ENCODE measurements at regions not wholly inside any gene's neighbourhood (a gene's known extent, or its start where the extent isn't known, plus 50 kb on each side); places are given as distances from the start of the nearest gene placed in this dataset.

DNA sequence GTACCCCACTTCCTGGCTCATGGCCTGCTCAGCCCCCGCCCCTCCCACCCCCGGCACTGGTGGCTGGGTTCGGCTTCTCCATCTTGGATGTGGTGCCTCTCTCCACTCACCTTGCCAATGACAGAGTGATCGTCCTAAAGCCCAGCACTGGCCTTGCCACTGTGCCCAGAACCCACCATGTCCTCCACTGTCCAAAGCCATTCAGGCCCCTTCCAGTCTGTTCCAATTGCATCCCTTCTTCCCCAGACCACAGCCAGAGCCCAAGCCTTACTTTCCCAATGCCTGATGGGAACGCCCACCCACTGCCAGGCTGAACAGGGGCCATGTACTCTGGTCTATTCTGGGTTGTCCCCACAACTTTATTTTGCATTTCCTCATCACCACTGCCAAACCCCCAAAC, 625.8 kb upstream of the B3GAT1 start (continued):
- TF ChIP-seq, protein P1, sequence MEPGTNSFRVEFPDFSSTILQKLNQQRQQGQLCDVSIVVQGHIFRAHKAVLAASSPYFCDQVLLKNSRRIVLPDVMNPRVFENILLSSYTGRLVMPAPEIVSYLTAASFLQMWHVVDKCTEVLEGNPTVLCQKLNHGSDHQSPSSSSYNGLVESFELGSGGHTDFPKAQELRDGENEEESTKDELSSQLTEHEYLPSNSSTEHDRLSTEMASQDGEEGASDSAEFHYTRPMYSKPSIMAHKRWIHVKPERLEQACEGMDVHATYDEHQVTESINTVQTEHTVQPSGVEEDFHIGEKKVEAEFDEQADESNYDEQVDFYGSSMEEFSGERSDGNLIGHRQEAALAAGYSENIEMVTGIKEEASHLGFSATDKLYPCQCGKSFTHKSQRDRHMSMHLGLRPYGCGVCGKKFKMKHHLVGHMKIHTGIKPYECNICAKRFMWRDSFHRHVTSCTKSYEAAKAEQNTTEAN (CRISPR knock-in tag; IDR thresholded peaks at IDR 0.05) = no peak
- TF ChIP-seq ZNF138 (CRISPR knock-in tag; conservative IDR thresholded peaks at IDR 0.05) = no peak

DNA sequence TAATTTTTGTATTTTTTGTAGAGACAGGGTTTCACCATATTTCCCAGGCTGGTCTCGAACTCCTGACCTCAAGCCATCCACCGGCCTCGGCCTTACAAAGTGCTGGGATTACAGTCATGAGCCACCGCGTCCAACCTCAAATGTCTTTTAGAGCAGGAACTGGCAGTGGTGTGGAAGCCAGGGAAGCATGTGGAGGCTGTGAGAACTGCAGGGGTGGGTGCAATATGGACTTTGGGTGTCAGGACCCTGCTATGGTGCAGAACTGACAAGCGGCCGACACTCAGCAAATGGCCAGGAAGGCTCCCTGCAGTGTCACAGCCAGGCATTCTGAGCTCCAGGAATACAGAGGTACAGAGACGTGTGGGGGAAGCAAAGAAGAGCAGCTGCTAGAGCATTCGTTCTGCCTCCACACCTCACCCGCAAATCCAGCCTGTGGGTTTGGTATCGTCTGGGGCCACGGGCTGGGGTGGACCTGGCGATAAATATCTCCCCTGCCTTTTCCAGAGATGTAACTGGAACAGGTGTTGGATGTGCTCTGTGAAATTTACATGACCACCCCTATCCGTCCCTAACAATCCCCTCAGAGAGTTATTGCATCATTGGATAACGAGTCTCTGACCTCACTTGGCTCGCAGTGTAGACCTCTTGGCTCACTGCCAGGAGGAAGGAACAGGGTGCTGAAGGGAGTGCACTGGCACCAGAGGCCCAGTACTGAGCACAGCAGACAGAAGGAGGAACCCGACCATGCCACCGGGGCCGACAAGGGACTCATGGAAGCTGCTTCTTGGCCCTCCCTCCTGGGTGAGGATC, 624.7 kb upstream of the B3GAT1 start:
- Mint-ChIP-seq H3K36me3 (peaks cover 12% of the 10 kb centered on the region; the same call in 1 of the 2 replicates), H3K9me3 (peaks cover 22% of the 10 kb centered on the region), H3K27me3 (ENCODE audit: low read depth) (peaks cover 7% of the 10 kb centered on the region), H3K27ac (no peak overlapping the region), H3K4me1 (peaks cover 22% of the 10 kb centered on the region), H3K4me3 (no peak overlapping the region)
- ATAC-seq (no peak), DNase-seq (ENCODE audit: low spot score) (no peak)
- TF ChIP-seq ZNF232 (CRISPR knock-in tag; IDR thresholded peaks at IDR 0.05) = no peak
- TF ChIP-seq GABPB1 (CRISPR knock-in tag; IDR thresholded peaks at IDR 0.05) = no peak
- TF ChIP-seq, protein P2, sequence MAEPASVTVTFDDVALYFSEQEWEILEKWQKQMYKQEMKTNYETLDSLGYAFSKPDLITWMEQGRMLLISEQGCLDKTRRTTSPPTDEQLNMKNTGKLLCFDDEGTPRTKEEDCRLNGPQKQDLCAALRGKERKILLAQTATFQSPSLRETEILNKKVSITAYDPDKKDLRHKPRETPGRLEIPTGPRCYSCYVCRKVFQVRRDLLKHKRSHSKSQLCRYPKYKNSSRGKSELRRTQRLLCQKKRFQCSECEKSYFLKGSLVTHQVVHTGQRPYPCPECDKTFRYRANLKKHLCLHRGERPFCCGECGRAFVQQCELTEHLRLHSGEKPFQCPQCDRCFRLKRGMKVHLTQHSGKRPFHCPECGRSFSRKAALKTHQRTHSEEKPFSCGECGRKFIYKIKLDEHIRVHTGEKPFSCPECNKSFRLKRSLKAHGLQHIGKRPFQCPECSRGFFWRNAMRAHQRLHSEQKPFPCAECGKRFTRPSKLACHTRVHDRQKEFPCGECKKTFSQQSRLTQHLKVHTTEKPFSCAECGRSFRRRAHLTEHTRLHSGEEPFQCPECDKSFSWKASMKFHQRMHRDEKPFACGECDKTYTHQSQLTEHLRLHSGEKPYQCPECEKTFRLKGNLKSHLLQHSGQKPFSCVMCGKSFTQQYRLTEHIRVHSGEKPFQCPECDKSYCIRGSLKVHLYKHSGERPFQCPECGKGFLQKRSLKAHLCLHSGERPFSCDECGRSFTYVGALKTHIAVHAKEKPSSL (CRISPR knock-in tag; conservative IDR thresholded peaks at IDR 0.05) = no peak
- TF ChIP-seq GTF2I (CRISPR knock-in tag; conservative IDR thresholded peaks at IDR 0.05) = no peak
- TF ChIP-seq, protein P3, sequence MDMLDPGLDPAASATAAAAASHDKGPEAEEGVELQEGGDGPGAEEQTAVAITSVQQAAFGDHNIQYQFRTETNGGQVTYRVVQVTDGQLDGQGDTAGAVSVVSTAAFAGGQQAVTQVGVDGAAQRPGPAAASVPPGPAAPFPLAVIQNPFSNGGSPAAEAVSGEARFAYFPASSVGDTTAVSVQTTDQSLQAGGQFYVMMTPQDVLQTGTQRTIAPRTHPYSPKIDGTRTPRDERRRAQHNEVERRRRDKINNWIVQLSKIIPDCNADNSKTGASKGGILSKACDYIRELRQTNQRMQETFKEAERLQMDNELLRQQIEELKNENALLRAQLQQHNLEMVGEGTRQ (CRISPR knock-in tag; IDR thresholded peaks at IDR 0.05) = no peak
- no peak for TF ChIP-seq FOXK1 (CRISPR knock-in tag; IDR thresholded peaks at IDR 0.05)
- TF ChIP-seq PRRX2 (CRISPR knock-in tag; IDR thresholded peaks at IDR 0.05) = no peak
- TF ChIP-seq SP1 (CRISPR knock-in tag; conservative IDR thresholded peaks at IDR 0.05) = no peak
- TF ChIP-seq, protein P4, sequence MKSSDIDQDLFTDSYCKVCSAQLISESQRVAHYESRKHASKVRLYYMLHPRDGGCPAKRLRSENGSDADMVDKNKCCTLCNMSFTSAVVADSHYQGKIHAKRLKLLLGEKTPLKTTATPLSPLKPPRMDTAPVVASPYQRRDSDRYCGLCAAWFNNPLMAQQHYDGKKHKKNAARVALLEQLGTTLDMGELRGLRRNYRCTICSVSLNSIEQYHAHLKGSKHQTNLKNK (CRISPR knock-in tag; IDR thresholded peaks at IDR 0.05) = no peak
- TF ChIP-seq NFE2L1 (CRISPR knock-in tag; IDR thresholded peaks at IDR 0.05) = no peak
- TF ChIP-seq, protein P5, sequence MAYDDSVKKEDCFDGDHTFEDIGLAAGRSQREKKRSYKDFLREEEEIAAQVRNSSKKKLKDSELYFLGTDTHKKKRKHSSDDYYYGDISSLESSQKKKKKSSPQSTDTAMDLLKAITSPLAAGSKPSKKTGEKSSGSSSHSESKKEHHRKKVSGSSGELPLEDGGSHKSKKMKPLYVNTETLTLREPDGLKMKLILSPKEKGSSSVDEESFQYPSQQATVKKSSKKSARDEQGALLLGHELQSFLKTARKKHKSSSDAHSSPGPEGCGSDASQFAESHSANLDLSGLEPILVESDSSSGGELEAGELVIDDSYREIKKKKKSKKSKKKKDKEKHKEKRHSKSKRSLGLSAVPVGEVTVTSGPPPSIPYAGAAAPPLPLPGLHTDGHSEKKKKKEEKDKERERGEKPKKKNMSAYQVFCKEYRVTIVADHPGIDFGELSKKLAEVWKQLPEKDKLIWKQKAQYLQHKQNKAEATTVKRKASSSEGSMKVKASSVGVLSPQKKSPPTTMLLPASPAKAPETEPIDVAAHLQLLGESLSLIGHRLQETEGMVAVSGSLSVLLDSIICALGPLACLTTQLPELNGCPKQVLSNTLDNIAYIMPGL (CRISPR knock-in tag; IDR thresholded peaks at IDR 0.05) = no peak
- TF ChIP-seq IRF2 (CRISPR knock-in tag; IDR thresholded peaks at IDR 0.05; ENCODE audit: borderline replicate concordance, low read depth) = no peak
- no peak for TF ChIP-seq RELA (CRISPR knock-in tag; IDR thresholded peaks at IDR 0.05; ENCODE audit: borderline replicate concordance)
- TF ChIP-seq, protein P6, sequence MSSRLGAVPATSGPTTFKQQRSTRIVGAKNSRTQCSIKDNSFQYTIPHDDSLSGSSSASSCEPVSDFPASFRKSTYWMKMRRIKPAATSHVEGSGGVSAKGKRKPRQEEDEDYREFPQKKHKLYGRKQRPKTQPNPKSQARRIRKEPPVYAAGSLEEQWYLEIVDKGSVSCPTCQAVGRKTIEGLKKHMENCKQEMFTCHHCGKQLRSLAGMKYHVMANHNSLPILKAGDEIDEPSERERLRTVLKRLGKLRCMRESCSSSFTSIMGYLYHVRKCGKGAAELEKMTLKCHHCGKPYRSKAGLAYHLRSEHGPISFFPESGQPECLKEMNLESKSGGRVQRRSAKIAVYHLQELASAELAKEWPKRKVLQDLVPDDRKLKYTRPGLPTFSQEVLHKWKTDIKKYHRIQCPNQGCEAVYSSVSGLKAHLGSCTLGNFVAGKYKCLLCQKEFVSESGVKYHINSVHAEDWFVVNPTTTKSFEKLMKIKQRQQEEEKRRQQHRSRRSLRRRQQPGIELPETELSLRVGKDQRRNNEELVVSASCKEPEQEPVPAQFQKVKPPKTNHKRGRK (CRISPR knock-in tag; IDR thresholded peaks at IDR 0.05; ENCODE audit: borderline replicate concordance) = no peak
- no peak for TF ChIP-seq NFATC4 (CRISPR knock-in tag; IDR thresholded peaks at IDR 0.05)
- TF ChIP-seq MXD4 (CRISPR knock-in tag; IDR thresholded peaks at IDR 0.05; ENCODE audit: borderline replicate concordance) = no peak
- no peak for TF ChIP-seq RORB (CRISPR knock-in tag; IDR thresholded peaks at IDR 0.05)
- POLR2A ChIA-PET = no interaction called here
- CTCF ChIA-PET = interaction anchor here (1.2 kb wide), 1 partner anchor 168 kb away, joined by 4 read pairs; no protein-coding TSS in a partner anchor

Measured in WTC11 (cell line).